IPS DF 6.9 (cell line): ENCODE measurements at regions not wholly inside any gene's neighbourhood (a gene's known extent, or its start where the extent isn't known, plus 50 kb on each side); places are given as distances from the start of the nearest gene placed in this dataset.

ENCODE experiments used
- DNase-seq: peaks from one replicate; pipeline ENCODE4 v3.0.0-alpha.2; 2013; ENCODE audit warnings: low read depth, low spot score
- H3K27ac ChIP-seq: one replicate; pipeline ENCODE4 v1.5.1; 2013; ENCODE audit warnings: low read length, control low read depth
- H3K27me3 ChIP-seq: 2 replicates; pipeline ENCODE4 v1.6.1; 2013; ENCODE audit warnings: mild to moderate bottlenecking, low read length; ENCODE audit not compliant: control insufficient read depth, insufficient read depth
- H3K36me3 ChIP-seq: 2 replicates; pipeline ENCODE4 v1.6.1; 2013; ENCODE audit warnings: low read length; ENCODE audit not compliant: control insufficient read depth, insufficient read depth
- H3K4me1 ChIP-seq: 2 replicates; pipeline ENCODE4 v1.6.1; 2013; ENCODE audit warnings: low read length; ENCODE audit not compliant: control insufficient read depth, insufficient read depth
- H3K4me3 ChIP-seq: 2 replicates; pipeline ENCODE4 v1.5.1; 2013; ENCODE audit warnings: mild to moderate bottlenecking, low read length
- H3K9me3 ChIP-seq: 2 replicates; pipeline ENCODE4 v1.6.1; 2013; ENCODE audit warnings: low read length, inconsistent platforms; ENCODE audit not compliant: control insufficient read depth, insufficient read depth
- WGBS: extraction: QIAGEN DNeasy Blood & Tissue Kit; methylation state at CpG from one replicate; pipeline ENCODE4 v1.1.7; 2013; ENCODE audit warnings: mixed read lengths, missing lambda C conversion rate; ENCODE audit not compliant: insufficient read length, insufficient coverage; 5-methylcytosine and 5-hydroxymethylcytosine counted together

GRCh38 chr6:19754686-19755085 lies 82.5 kb upstream of the ID4 start:
- Histone ChIP-seq H3K36me3 (no peaks in the 10 kb centered on the region), H3K9me3 (no peaks in the 10 kb centered on the region), H3K4me3 (no peak overlapping the region), H3K27me3 (no peaks in the 10 kb centered on the region), H3K4me1 (no peaks in the 10 kb centered on the region), H3K27ac (no peak overlapping the region)
- DNase-seq: no peak
- no CpG with 5 or more reads among the region's 2 CpGs for WGBS

- H3K4me1 ChIP-seq: no peaks in the 10 kb centered on the region
- no peak overlapping the region for H3K27ac ChIP-seq
- no peaks in the 10 kb centered on the region for H3K9me3 ChIP-seq
- H3K27me3 ChIP-seq: no peaks in the 10 kb centered on the region
- DNase-seq: no peak
- no peaks in the 10 kb centered on the region for H3K36me3 ChIP-seq
- H3K4me3 ChIP-seq: no peak overlapping the region
- WGBS: no CpG with 5 or more reads among the region's 1 CpG
Observed at GRCh38 chr6:19755181-19755580, 82.0 kb upstream of the ID4 start.

DNA sequence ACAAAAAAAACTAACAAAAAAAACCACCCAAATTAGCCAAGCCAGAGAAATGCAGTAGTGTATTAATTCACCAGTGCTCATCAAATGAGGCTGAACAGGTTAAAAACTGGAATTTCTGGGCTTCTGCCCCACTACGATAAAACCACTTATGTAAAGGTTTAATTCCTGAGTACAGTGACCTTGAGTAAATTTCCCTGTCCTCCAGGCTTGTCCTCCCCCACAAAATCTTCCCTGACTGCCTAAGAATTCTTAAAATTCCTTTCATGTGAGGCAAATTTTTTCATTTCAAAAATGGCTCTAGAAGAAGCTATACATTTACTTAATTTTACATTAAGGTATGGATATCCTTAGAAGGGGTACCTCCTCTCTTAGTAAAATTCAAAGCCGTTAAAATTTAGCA lies 80.1 kb upstream of the ID4 start:
- no peak overlapping the region for H3K4me3 ChIP-seq
- DNase-seq: no peak
- no peaks in the 10 kb centered on the region for H3K4me1 ChIP-seq
- no peaks in the 10 kb centered on the region for H3K9me3 ChIP-seq
- no peaks in the 10 kb centered on the region for H3K27me3 ChIP-seq
- WGBS: no CpG with 5 or more reads among the region's 2 CpGs
- H3K36me3 ChIP-seq: no peaks in the 10 kb centered on the region
- no peak overlapping the region for H3K27ac ChIP-seq

GRCh38 chr6:19759117-19759880 lies 77.9 kb upstream of the ID4 start:
- Histone ChIP-seq H3K27ac (no peak overlapping the region), H3K27me3 (no peaks in the 10 kb centered on the region), H3K36me3 (no peaks in the 10 kb centered on the region), H3K4me3 (no peak overlapping the region), H3K4me1 (no peaks in the 10 kb centered on the region), H3K9me3 (no peaks in the 10 kb centered on the region)
- WGBS: no CpG with 5 or more reads among the region's 3 CpGs
- no peak for DNase-seq

GRCh38 chr6:19761121-19761520 lies 76.0 kb upstream of the ID4 start:
- H3K9me3 ChIP-seq: no peaks in the 10 kb centered on the region
- no peaks in the 10 kb centered on the region for H3K36me3 ChIP-seq
- H3K27ac ChIP-seq: no peak overlapping the region
- no CpG with 5 or more reads among the region's 1 CpG for WGBS
- H3K27me3 ChIP-seq: no peaks in the 10 kb centered on the region
- DNase-seq: no peak
- H3K4me1 ChIP-seq: no peaks in the 10 kb centered on the region
- H3K4me3 ChIP-seq: no peak overlapping the region

- H3K36me3 ChIP-seq: no peaks in the 10 kb centered on the region
- H3K4me3 ChIP-seq: no peak overlapping the region
- no peak overlapping the region for H3K27ac ChIP-seq
- no peaks in the 10 kb centered on the region for H3K9me3 ChIP-seq
- WGBS: 100% methylated on average over 2 of the region's 5 CpGs
- no peaks in the 10 kb centered on the region for H3K4me1 ChIP-seq
- H3K27me3 ChIP-seq: no peaks in the 10 kb centered on the region
- no peak for DNase-seq
Observed at GRCh38 chr6:19771753-19772336, 65.3 kb upstream of the ID4 start.

- H3K4me3 ChIP-seq: no peak overlapping the region
- no peaks in the 10 kb centered on the region for H3K36me3 ChIP-seq
- no peak overlapping the region for H3K27ac ChIP-seq
- no peaks in the 10 kb centered on the region for H3K9me3 ChIP-seq
- no peaks in the 10 kb centered on the region for H3K27me3 ChIP-seq
- no peaks in the 10 kb centered on the region for H3K4me1 ChIP-seq
- no peak for DNase-seq
Observed at GRCh38 chr6:19772891-19773290, 64.3 kb upstream of the ID4 start.

- H3K27me3 ChIP-seq: no peaks in the 10 kb centered on the region
- H3K4me3 ChIP-seq: no peak overlapping the region
- H3K36me3 ChIP-seq: no peaks in the 10 kb centered on the region
- no peaks in the 10 kb centered on the region for H3K9me3 ChIP-seq
- H3K27ac ChIP-seq: no peak overlapping the region
- WGBS: no CpG with 5 or more reads among the region's 4 CpGs
- no peak for DNase-seq
- H3K4me1 ChIP-seq: no peaks in the 10 kb centered on the region
Observed at GRCh38 chr6:19781269-19781668, 55.9 kb upstream of the ID4 start.

DNA sequence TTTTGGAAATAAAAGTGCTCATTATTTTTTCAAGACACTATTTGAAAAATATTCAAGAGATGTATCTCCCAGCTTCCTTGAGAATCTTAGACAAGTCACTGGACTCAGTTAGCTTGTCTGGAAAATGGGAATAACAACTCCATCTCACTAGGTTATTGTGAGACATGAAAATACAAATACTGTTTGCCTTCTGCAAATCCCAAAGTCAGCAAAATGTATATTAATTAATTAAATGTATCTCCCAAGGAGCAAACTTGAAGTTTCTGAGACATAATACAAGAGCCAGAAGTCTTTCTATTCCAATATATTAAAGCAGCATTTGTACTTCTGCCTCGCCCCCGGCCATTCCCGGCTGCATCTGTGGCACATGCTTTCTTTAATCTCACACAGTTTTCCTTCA lies 54.6 kb upstream of the ID4 start:
- no peak overlapping the region for H3K27ac ChIP-seq
- H3K9me3 ChIP-seq: no peaks in the 10 kb centered on the region
- no peaks in the 10 kb centered on the region for H3K27me3 ChIP-seq
- H3K4me1 ChIP-seq: no peaks in the 10 kb centered on the region
- no peak overlapping the region for H3K4me3 ChIP-seq
- WGBS: no CpG with 5 or more reads among the region's 3 CpGs
- no peaks in the 10 kb centered on the region for H3K36me3 ChIP-seq
- no peak for DNase-seq
